ENCODE measurements at regions not wholly inside any gene's neighbourhood (a gene's known extent, or its start where the extent isn't known, plus 50 kb on each side); places are given as distances from the start of the nearest gene placed in this dataset.

- ChIA-PET POLR2A (no interaction called here), CTCF (no interaction called here)
- H4K20me1 ChIP-seq (replicated peaks; ENCODE audit: control insufficient read depth, extremely low read depth, insufficient read depth, low read length), result no peaks in the 10 kb centered on the region
- H3K9me3 ChIP-seq (replicated peaks; ENCODE audit: control insufficient read depth, insufficient read depth, low read length), result no peaks in the 10 kb centered on the region
- intact Hi-C loops (cut with micrococcal nuclease), result no loop called here
- no peak overlapping the region for H2AFZ ChIP-seq (ENCODE audit: low read depth, low read length)
- FAIRE-seq, result no peak
- DNase-seq (ENCODE audit: low read depth, low spot score), result no peak
- no peaks in the 10 kb centered on the region for H3K27me3 ChIP-seq (ENCODE audit: control insufficient read depth in 2 of 2, insufficient read depth in 2 of 2, low read length in 2 of 2)
- H3K9me1 ChIP-seq (replicated peaks; ENCODE audit: control insufficient read depth, extremely low read depth, insufficient read depth, low read length), result no peaks in the 10 kb centered on the region
- dilution Hi-C loops (cut with MboI; ENCODE audit: extremely low pct_ligation_motif_present, low sequenced_read_pairs), result no loop called here
- H3K79me2 ChIP-seq (ENCODE audit: control insufficient read depth, insufficient read depth, low read length), result no peaks in the 10 kb centered on the region
- BruUV-seq (replicated peaks), result no TSS peak
- no peaks in the 10 kb centered on the region for H3K4me1 ChIP-seq (ENCODE audit: control insufficient read depth, extremely low read depth, insufficient read depth, low read length)
- H3K27ac ChIP-seq (ENCODE audit: insufficient read depth, low read depth, low read length), result no peak overlapping the region
- TF ChIP-seq, protein P1, sequence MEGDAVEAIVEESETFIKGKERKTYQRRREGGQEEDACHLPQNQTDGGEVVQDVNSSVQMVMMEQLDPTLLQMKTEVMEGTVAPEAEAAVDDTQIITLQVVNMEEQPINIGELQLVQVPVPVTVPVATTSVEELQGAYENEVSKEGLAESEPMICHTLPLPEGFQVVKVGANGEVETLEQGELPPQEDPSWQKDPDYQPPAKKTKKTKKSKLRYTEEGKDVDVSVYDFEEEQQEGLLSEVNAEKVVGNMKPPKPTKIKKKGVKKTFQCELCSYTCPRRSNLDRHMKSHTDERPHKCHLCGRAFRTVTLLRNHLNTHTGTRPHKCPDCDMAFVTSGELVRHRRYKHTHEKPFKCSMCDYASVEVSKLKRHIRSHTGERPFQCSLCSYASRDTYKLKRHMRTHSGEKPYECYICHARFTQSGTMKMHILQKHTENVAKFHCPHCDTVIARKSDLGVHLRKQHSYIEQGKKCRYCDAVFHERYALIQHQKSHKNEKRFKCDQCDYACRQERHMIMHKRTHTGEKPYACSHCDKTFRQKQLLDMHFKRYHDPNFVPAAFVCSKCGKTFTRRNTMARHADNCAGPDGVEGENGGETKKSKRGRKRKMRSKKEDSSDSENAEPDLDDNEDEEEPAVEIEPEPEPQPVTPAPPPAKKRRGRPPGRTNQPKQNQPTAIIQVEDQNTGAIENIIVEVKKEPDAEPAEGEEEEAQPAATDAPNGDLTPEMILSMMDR (IDR thresholded peaks at IDR 0.05; ENCODE audit: extremely low read depth in 1 of 2, insufficient read depth in 1 of 2, low read depth in 1 of 2, low read length in 2 of 2), result no peak
- no peak for TF ChIP-seq MAX (IDR thresholded peaks at IDR 0.05; ENCODE audit: insufficient read depth, insufficient read length)
- TF ChIP-seq POLR2A (IDR thresholded peaks at IDR 0.05; ENCODE audit: low read depth, low read length), result no peak
- TF ChIP-seq POLR2AphosphoS5 (IDR thresholded peaks at IDR 0.05; ENCODE audit: insufficient read depth, low read depth, low read length), result no peak
- no peak for TF ChIP-seq FOS (IDR thresholded peaks at IDR 0.05; ENCODE audit: borderline replicate concordance, insufficient read depth, low read length)
- TF ChIP-seq JUN (IDR thresholded peaks at IDR 0.05; ENCODE audit: borderline replicate concordance, insufficient read depth, insufficient read length, low read depth), result no peak
- TF ChIP-seq GATA2 (IDR thresholded peaks at IDR 0.05; ENCODE audit: insufficient read depth, insufficient read length, low read depth, low read length), result no peak
- no peak for TF ChIP-seq EZH2 (IDR thresholded peaks at IDR 0.05; ENCODE audit: borderline replicate concordance, low read depth, low read length, severe bottlenecking)
- no peak for TF ChIP-seq MYC (IDR thresholded peaks at IDR 0.05; ENCODE audit: low read depth, low read length)
- H3K4me2 ChIP-seq (ENCODE audit: insufficient read depth, low read length), result no peak overlapping the region
- no peaks in the 10 kb centered on the region for H3K36me3 ChIP-seq (ENCODE audit: control insufficient read depth in 2 of 2, extremely low read depth in 1 of 2, insufficient read depth in 2 of 2, low read length in 2 of 2)
- H3K4me3 ChIP-seq (replicated peaks in 1 of 3; ENCODE audit: insufficient read depth in 1 of 3, low read depth in 1 of 3, low read length in 3 of 3), result no peak overlapping the region
- no peak overlapping the region for H3K9ac ChIP-seq (replicated peaks; ENCODE audit: extremely low read depth, insufficient read depth, low read length)
Observed at GRCh38 chr16:55179852-55180585, 144.0 kb upstream of the IRX6 start.

Data from endothelial cell of umbilical vein (primary cell).